GM19025 (cell line): ENCODE measurements at regions not wholly inside any gene's neighbourhood (a gene's known extent, or its start where the extent isn't known, plus 50 kb on each side); places are given as distances from the start of the nearest gene placed in this dataset.
"Not testable (repeated sequence)": the region's sequence is repeated elsewhere in the genome, so short reads cannot be mapped to it uniquely, and the experiment has no call there.

Experiments
- ATAC-seq: cut with Tn5 transposase; IDR thresholded peaks from one replicate; pipeline ENCODE4 v1.9.1; 2021; ENCODE audit warnings: mild to moderate bottlenecking, low read depth, moderate library complexity; ENCODE audit not compliant: unreplicated experiment

DNA sequence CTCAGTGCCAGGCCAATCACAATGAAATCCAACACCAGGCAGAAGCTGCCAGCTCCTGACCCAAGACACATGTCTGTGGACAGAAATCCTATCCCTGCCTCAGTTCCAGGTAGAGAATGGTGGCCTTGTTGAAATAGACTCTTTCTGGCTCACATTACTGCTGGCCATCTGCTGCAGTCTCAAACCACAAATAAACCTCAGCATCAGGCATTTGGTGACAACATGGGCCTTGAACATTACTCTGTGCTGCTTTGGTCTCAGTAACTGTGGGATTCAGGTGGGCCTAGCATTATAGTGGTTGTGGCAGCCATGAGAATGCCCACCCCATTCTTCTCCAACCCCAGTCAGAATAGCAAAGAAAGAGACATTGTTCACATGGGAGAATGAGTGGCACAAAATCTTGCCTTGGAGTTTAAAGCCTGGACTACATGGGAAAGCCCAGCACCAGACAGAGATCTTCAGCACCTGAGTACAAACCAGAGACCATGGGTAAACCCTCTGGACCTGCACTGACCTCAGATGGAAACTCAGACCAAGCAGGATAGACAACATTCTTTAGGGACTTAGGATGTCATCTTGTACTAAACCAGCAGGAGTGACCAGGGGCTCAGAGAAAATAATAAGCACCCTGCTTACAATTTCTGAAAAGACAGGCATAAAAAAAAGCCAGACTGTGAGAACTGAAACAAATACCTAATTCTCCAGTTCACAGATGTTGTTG is 50.4 kb upstream of the TRAM1L1 start:
- ATAC-seq = no peak

GRCh38 chr4:117137145-117137544 is 51.8 kb upstream of the TRAM1L1 start:
- no peak for ATAC-seq

DNA sequence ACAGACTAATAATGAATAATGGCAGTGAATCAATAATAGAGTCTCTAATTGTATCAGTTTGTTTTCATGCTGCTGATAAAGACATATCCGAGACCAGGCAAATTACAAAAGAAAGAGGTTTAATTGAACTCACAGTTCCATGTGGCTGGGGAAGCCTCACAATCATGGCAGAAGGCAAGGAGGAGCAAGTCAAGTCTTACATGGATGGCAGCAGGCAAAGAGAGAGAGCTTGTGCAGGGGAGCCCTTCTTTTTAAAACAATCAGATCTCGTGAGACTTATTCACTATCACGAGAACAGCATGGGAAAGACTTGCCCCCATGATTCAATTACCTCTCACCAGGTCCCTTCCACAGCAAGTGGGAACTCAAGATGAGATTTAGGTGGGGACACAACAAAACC is 53.4 kb upstream of the TRAM1L1 start:
- ATAC-seq = not testable (repeated sequence)

DNA sequence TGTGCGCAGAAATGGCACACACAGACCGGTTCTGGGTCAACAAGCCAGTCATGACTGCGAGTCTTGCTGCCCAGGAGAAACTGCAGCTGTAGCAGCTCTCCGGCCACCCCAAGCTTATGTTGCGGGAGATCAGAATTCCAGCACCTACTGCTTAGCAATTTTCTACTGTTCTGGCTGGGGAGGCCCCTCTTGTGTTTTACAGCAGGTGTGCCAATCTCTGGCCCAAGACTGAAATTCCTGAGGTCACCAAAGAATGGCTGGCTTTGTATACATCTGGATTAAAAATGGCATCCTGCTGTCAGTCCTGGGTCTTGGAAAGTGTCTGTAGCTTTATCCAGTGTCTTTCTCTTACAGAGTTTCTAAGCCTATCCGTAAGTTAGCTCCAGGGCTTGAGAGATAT is 68.9 kb upstream of the TRAM1L1 start:
- no peak for ATAC-seq

DNA sequence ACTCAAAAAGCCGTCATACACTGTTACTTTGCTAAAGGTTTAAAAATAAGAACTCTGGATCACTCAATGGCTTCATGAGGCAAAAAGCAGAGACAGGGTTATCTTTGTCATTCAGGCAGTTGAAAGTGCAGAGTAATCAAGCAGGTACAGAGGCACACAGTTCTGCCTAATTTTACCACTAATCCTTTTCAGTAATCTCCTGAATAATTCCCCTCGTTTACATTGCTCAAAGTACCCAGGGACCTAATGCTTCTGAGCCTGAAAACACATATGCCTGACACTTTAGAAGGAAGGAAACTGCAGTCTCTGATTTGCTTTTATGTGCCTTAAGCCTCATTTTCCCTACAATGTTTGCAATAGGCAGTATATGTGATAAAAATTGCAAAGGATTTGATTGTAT is 71.4 kb upstream of the TRAM1L1 start:
- no peak for ATAC-seq

DNA sequence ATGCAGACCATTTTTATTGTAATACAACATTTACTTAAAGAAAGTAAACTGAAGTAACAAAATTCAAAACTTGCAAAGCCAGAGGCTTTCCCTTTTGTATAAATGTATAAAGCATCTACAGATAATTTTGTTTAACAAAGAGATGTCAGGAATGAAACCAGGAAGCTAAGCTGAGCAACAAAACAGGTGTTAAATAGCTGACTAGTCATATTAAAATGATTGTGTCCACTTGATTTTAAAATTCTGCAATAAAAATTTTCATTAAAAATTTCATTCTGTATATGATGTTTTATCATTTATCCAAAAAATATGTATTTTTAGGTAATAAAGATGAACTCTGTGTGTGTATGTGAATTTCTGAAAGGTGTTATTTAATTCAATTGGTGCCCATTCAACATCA is 72.0 kb upstream of the TRAM1L1 start:
- ATAC-seq = no peak

DNA sequence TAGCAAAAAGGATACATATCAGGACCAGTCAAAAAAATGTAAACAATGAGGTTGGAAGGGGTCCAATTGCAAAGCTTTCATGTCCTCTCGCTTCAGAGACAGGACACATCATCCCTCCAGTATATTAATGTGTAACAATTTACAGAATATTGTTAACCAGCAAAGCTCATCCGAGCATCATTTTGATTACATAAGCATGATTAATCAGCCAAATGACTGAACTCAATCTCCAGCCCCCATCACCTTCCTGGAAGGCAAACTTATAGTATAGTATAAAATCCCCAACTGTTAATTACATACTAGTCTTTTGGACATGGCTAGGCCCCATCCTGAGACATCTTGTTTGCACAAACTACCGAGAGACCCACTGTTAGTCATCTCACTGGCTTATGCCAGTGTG is 77.6 kb upstream of the TRAM1L1 start:
- no peak for ATAC-seq

GRCh38 chr4:117164338-117164737 is 79.0 kb upstream of the TRAM1L1 start:
- no peak for ATAC-seq

DNA sequence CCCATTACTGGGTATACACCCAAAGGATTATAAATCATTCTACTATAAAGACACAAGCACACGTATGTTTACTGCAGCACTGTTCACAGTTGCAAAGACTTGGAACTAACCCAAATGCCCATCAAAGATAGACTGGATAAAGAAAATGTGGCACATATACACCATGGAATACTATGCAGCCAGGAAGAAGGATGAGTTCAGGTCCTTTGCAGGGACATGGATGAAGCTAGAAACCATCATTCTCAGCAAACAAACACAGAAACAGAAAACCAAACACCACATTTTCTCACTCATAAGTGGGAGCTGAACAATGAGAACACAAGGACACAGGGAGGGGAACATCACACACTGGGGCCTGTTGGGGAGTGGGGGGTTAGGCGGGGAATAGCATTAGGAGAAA is 90.0 kb upstream of the TRAM1L1 start:
- ATAC-seq = not testable (repeated sequence)

DNA sequence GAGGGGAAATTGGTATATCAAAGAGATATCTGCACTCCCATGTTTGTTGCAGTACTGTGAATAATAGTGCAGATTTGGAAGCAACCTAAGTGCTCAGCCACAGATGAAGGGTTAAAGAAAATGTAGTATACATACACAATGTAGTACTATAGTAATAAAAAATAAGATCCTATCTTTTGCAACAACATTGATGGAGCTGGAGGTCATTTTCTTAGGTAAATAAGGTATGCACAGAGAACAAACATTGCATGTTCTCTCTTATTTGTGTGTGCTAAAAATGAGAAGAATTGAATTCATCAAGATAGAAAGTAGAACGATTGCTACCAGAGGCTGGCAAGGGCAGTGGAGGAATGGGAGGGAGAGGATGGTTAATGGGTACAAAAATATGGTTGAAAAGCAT is 117.9 kb upstream of the TRAM1L1 start:
- no peak for ATAC-seq

- ATAC-seq = no peak
These were observed 125.2 kb upstream of the TRAM1L1 start for GRCh38 chr4:117210551-117210950.

DNA sequence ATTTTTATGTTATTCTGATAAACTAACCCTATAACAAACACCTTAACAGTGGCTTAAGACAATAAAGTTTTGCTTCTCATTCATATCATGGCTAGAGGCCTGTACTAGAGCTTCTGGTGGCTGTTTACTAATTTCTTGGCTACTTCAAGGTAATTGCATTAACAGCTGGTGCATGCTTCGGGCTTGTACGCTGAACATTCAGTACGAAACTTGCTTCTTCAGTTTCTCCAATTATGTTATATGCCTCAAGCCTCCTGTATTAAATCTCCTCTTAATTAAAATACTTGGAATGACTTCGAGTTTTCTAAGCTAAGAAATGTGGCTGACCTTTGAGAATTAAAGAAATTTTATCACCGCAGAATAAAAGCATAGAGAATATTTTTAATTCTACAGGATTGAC is 138.9 kb upstream of the TRAM1L1 start:
- ATAC-seq = no peak

- ATAC-seq = no peak
These were observed 140.1 kb upstream of the TRAM1L1 start for GRCh38 chr4:117225471-117225870.

DNA sequence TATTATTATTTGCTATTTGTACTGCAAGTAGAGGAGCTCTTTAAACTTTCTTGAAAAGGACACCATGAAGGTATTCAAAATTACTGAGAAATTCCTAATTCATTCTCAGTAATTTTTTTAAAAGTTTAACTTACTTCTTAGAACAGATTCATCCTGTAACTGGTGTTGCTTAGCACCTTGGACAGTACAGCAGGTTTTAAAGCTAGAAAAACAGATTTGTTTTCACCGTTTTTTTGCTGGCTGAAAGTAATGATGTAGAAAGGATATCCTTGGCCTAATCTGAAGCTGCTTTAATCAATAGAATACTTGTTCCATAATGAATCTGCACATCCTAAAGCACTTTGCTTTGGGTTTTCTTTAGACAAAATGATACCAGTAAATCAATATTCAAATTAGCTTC is 142.5 kb upstream of the TRAM1L1 start:
- ATAC-seq = no peak

DNA sequence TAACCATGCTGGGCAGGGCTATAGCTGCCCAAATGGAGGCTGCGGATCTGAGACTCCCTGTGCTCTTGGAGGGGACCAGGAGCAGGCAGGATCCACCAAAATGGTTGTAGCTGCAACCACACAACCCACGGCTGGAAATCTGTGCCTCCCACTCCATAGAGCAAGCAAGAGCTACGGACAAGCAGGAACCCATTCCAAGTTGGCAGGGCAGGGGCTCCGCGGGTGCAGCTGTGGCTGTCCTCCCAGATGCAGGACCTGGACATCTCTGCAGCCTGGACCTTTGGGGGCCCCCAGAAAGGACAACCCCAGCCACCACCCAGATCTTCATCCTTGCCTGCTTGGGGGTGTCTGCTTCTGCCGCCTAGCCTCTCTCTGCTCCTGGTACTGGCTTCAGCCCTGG is 154.1 kb upstream of the TRAM1L1 start:
- ATAC-seq = no peak

- peak; percentile 80 for ATAC-seq
These were observed 164.0 kb upstream of the TRAM1L1 start for GRCh38 chr4:117249333-117249732.

- ATAC-seq = no peak
These were observed 178.7 kb upstream of the TRAM1L1 start for GRCh38 chr4:117264072-117264471.

- ATAC-seq = no peak
These were observed 181.9 kb upstream of the TRAM1L1 start for GRCh38 chr4:117267317-117267716.

DNA sequence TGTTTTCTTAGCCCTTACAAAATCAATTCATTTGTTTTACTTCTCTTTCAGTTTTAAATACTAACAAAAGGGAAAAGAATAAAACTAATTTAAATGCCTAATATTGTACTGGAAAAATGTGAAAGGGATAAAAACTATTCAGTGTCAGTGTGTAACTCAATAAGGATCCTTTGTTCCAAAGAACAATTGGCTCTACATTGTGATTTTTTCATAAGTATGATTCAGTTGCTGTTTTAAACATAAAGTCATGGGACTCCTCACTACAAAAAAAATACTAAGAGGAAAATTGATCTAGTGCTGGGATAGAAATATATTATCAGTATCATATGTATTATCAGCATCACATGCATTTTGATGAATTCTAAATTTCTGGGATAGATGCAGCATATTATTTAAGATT is 199.4 kb upstream of the TRAM1L1 start:
- no peak for ATAC-seq

- ATAC-seq = no peak
These were observed 208.4 kb upstream of the TRAM1L1 start for GRCh38 chr4:117293784-117294183.

- ATAC-seq = no peak
These were observed 216.8 kb upstream of the TRAM1L1 start for GRCh38 chr4:117302226-117302625.

DNA sequence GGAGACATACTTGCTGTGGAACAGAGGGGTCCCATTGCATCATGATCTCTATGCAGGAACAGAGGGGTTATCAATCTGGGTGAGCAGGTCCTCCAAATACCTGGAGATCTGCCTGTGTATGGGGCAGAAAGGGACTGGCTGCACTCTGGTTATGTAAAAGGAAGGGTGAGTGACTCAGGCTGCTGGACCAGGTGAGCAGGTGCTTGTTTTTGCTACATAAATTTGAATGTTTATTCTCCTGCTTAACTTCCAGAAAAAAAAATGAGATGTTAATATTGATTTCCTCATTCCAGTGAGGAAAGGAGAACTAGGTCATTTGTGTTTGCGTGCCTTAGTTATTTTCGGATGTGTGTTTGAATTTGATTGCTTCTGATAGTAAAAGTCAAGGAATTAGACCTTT is 225.8 kb upstream of the TRAM1L1 start:
- no peak for ATAC-seq

DNA sequence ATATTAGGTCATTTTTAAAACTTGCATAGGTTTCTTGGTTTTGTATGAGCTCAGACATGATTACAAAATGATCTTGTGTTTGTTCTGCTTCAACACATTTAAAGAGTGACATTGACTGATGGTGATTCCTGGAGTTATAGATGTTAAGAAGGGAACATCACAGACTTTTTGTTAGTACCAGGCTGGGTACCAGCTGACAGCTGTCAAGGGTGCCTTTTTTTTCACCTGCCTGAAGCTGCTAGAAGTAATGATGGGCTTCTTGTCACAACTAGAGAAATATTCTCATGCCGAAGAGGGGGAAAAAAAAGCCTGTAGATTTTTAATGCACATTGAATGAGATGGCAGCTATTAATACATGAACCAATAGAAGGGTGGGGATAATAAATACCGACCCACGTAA is 226.6 kb upstream of the TRAM1L1 start:
- ATAC-seq = no peak
